ENCODE measurements at regions not wholly inside any gene's neighbourhood (a gene's known extent, or its start where the extent isn't known, plus 50 kb on each side); places are given as distances from the start of the nearest gene placed in this dataset.

- Histone ChIP-seq H3K27me3 (no peaks in the 10 kb centered on the region), H3K4me1 (no peaks in the 10 kb centered on the region), H3K4me3 (no peak overlapping the region), H3K27ac (replicated peaks in 1 of 4) (no peak overlapping the region), H3K9me3 (no peaks in the 10 kb centered on the region), H3K36me3 (no peaks in the 10 kb centered on the region)
- intact Hi-C loops (cut with DNase I): no loop called here
- no peak for DNase-seq (ENCODE audit: extremely low spot score)
- TF ChIP-seq POLR2AphosphoS5 (IDR thresholded peaks at IDR 0.05) (no peak), POLR2A (IDR thresholded peaks at IDR 0.05; ENCODE audit: low read depth) (no peak), EP300 (IDR thresholded peaks at IDR 0.05) (no peak), CTCF (IDR thresholded peaks at IDR 0.05) (no peak)
- 47% methylated on average over 2 of the region's 2 CpGs for WGBS
Observed at GRCh38 chr13:47474326-47474725, 526.7 kb downstream of the SUCLA2 start.

GRCh38 chr13:47472516-47472915 lies 528.6 kb downstream of the SUCLA2 start:
- H3K9me3 ChIP-seq: no peaks in the 10 kb centered on the region
- no peak for DNase-seq (ENCODE audit: extremely low spot score)
- no peak overlapping the region for H3K27ac ChIP-seq (replicated peaks in 1 of 4)
- no peaks in the 10 kb centered on the region for H3K4me1 ChIP-seq
- 64% methylated on average over 2 of the region's 2 CpGs for WGBS
- no peak for TF ChIP-seq POLR2AphosphoS5 (IDR thresholded peaks at IDR 0.05)
- no peak for TF ChIP-seq EP300 (IDR thresholded peaks at IDR 0.05)
- TF ChIP-seq POLR2A (IDR thresholded peaks at IDR 0.05; ENCODE audit: low read depth): no peak
- no peak for TF ChIP-seq CTCF (IDR thresholded peaks at IDR 0.05)
- no peak overlapping the region for H3K4me3 ChIP-seq
- H3K27me3 ChIP-seq: no peaks in the 10 kb centered on the region
- intact Hi-C loops (cut with DNase I): no loop called here
- H3K36me3 ChIP-seq: no peaks in the 10 kb centered on the region

- Histone ChIP-seq H3K9me3 (no peaks in the 10 kb centered on the region), H3K27ac (replicated peaks in 1 of 4) (no peak overlapping the region), H3K36me3 (no peaks in the 10 kb centered on the region), H3K4me1 (no peaks in the 10 kb centered on the region), H3K4me3 (no peak overlapping the region), H3K27me3 (no peaks in the 10 kb centered on the region)
- TF ChIP-seq EP300 (IDR thresholded peaks at IDR 0.05): no peak
- no peak for DNase-seq (ENCODE audit: extremely low spot score)
- intact Hi-C loops (cut with DNase I): no loop called here
- 87% methylated on average over 3 of the region's 6 CpGs for WGBS
Observed at GRCh38 chr13:47463726-47464125, 537.3 kb downstream of the SUCLA2 start.

- intact Hi-C loops (cut with DNase I): no loop called here
- Histone ChIP-seq H3K4me1 (no peaks in the 10 kb centered on the region), H3K36me3 (no peaks in the 10 kb centered on the region), H3K27me3 (no peaks in the 10 kb centered on the region), H3K9me3 (no peaks in the 10 kb centered on the region), H3K27ac (replicated peaks in 1 of 4) (no peak overlapping the region), H3K4me3 (no peak overlapping the region)
- DNase-seq (ENCODE audit: extremely low spot score): no peak
- no peak for TF ChIP-seq CTCF (IDR thresholded peaks at IDR 0.05)
- TF ChIP-seq POLR2AphosphoS5 (IDR thresholded peaks at IDR 0.05): no peak
- TF ChIP-seq POLR2A (IDR thresholded peaks at IDR 0.05; ENCODE audit: low read depth): no peak
- TF ChIP-seq EP300 (IDR thresholded peaks at IDR 0.05): no peak
- WGBS: 94% methylated on average over 2 of the region's 2 CpGs
Observed at GRCh38 chr13:47463002-47463401, 538.1 kb downstream of the SUCLA2 start.

- H3K9me3 ChIP-seq: no peaks in the 10 kb centered on the region
- 81% methylated on average over 1 of the region's 1 CpG for WGBS
- TF ChIP-seq POLR2AphosphoS5 (IDR thresholded peaks at IDR 0.05) (no peak), POLR2A (IDR thresholded peaks at IDR 0.05; ENCODE audit: low read depth) (no peak), EP300 (IDR thresholded peaks at IDR 0.05) (no peak), CTCF (IDR thresholded peaks at IDR 0.05) (no peak)
- no peaks in the 10 kb centered on the region for H3K36me3 ChIP-seq
- H3K4me3 ChIP-seq: no peak overlapping the region
- no peaks in the 10 kb centered on the region for H3K27me3 ChIP-seq
- DNase-seq (ENCODE audit: extremely low spot score): no peak
- no peak overlapping the region for H3K27ac ChIP-seq (replicated peaks in 1 of 4)
- intact Hi-C loops (cut with DNase I): no loop called here
- no peaks in the 10 kb centered on the region for H3K4me1 ChIP-seq
Observed at GRCh38 chr13:47461816-47462215, 539.3 kb downstream of the SUCLA2 start.

Measured in esophagus muscularis mucosa (tissue), 4 donors.